GM12873 (cell line): ENCODE measurements at regions not wholly inside any gene's neighbourhood (a gene's known extent, or its start where the extent isn't known, plus 50 kb on each side); places are given as distances from the start of the nearest gene placed in this dataset.
A peak's percentile ranks its signal among the peaks of the same experiment; 100 is the strongest.

Experiments
- TF ChIP-seq, protein P1 (sequence below): IDR thresholded peaks from 2 replicates; pipeline ENCODE4 v1.5.1; 2012; ENCODE audit warnings: low read depth, mild to moderate bottlenecking, moderate library complexity, low read length, control low read depth; ENCODE audit not compliant: insufficient read depth; ENCODE audit errors: missing control alignments

DNA sequence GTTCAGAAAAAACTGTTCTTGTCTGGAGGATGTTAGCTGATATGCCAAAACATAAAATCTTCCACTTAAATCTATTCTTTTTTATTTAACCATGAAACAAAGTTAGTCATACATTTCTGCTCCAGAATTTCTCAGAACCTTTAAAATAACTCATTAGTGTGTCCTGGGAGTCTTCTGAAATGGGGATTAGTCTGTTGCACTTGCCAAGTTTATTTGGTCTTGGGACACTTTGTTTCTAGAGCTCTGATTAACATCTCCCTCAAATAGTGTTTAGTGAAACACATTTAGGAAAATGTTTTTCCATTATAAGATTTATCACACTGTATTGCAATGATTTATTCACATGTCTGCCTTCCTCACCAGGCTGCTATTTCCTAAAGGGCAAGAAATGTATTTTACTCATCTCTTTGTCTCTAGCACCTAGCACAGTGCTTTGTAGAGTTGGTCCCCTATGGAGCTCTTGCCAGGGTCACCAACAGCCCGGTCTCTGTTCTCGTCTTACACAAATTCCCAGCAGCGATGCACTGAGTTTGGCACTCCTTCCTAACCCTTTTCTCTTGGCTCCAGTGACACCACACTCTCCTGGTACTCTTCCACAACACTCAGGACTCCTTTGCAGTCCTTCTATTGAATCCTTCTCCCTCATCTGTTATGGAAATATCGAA lies 189.2 kb downstream of the CSNK2A3 start:
- TF ChIP-seq, protein P1, sequence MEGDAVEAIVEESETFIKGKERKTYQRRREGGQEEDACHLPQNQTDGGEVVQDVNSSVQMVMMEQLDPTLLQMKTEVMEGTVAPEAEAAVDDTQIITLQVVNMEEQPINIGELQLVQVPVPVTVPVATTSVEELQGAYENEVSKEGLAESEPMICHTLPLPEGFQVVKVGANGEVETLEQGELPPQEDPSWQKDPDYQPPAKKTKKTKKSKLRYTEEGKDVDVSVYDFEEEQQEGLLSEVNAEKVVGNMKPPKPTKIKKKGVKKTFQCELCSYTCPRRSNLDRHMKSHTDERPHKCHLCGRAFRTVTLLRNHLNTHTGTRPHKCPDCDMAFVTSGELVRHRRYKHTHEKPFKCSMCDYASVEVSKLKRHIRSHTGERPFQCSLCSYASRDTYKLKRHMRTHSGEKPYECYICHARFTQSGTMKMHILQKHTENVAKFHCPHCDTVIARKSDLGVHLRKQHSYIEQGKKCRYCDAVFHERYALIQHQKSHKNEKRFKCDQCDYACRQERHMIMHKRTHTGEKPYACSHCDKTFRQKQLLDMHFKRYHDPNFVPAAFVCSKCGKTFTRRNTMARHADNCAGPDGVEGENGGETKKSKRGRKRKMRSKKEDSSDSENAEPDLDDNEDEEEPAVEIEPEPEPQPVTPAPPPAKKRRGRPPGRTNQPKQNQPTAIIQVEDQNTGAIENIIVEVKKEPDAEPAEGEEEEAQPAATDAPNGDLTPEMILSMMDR: no peak

DNA sequence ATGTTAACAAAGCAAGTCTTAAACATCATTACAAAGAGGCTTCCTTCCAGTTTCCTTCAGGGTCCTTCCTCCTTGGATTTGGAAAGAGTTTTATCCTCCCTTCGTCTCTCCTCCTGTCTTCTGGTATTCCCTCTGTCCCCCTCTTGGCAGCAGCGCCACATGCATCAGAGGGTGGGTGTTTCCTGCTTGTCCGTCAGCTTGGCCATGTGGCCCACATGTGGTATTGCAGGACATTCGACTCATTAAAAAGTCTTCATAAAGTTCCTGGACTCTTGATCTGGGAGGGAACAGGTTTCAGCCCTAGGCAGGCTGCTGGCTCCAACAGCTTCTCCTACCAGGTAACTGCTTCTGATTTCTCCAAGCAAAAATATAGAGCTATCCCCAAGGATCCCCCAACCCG lies 189.8 kb downstream of the CSNK2A3 start:
- TF ChIP-seq, protein P1: peak; percentile 19

DNA sequence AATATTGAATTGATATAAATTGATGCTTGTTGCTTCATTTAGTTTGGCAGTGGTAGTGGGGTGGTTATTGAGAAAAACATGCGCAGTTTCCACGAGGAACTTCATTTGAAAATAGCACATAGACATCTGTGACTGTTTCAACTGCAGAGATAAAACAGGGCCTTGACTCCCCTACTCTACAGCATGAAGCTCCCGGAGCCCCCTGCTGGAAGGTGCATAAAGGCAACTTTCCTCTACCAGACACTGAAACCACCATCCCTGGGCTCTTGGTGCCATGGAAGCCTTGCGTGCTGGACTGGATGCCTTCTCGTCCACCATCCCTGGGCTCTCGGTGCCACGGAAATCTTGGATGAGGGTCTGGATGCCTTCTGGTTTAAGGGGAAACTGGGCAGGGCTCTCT lies 195.9 kb downstream of the CSNK2A3 start:
- TF ChIP-seq, protein P1: peak; percentile 70

DNA sequence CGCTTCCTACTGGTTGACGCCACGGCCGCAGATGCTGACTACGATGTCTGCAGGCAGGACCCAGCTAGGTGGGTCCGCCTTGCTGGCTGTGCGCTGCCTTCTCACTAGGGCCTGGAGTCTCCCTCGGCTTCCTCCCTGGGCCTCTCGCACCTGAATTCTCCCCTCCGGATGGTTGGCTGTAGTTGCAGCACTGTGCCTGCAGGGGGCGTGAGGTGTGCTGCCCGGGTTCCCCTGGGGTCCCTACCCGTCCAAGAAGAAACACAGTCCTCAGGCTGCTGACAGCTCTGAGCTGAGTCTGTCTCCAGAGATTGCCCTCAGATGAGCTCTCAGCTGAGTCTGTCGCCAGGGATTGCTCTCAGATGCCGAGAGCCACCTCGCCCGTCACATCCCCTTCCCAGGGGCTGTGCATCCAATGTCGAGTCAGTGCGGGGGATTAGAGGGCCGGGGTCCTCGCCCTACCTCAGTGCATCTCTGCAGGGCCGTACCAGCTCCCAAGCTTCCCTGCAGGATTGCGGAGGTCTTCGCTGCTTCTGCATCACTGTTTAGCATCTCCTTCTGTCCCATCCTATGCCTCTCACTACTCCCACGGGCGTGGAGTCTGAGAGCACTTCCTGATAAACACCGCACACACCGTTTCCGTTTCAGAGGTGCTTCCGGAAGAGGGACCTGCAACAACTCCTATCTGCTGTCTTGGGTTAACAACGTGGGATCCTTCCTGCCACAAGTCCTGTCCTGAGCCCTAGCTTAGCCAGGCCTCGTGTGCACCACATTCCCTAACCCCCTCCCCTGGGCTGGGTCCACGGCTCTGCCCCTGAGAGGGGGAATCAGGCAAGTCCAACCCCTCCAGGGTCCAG lies 196.9 kb downstream of the CSNK2A3 start:
- TF ChIP-seq, protein P1: peak; percentile 83

DNA sequence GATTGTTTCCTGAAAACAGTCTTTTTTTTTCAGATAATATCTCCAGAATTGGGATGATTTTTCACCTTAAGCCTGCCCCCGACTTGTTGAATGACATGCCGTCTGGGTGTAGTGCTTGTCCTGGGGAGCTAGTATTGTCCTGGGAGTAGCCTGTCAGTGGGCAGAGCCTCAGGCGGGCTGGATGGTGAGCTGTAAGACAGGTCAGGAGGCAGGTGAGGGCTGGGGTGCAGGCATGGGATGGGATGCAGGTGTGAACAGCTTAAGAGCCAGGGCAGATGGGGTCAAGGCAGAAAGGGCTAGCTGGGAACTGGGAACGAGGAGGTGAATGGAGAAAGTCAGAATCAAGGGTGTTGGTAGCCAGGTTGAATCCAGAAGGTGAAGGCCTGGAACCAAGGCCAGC lies 200.2 kb downstream of the CSNK2A3 start:
- TF ChIP-seq, protein P1: no peak

DNA sequence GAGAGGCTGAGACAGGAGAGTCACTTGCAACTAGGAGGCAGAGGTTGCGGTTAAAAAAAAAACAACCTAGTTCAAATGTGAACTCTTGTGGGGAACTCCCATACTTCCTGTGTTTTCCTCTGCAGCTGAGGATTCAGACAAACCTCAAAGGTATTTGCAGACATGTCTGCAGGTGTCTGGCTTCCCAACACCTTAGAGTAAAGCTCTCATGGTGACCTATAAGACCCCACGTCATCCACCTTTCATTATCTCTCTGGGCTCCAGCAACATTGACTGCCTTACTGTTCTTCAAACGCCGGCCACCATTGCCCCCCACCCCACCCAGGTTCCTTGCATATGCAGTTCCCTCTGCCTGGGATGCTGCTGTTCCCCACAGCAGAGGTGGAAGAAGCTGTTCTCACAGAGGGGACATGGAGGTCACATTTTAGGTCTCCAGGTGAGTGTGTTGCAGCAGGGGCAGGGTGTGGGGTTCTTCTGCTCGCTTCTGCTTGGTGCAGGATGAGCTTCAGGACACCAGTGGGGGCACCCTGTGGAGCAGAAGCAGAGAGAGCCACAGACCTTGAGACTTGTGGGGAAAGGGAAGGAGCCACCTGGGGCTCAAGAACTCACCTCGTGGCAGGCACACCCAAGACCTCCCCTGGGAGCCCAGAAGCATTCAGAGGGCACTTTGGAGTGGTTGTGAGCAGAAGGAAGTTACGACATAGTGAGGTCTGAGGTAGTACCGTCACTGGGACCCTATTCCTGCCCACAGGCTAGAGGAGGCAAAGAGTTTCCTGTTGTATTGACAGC lies 203.2 kb downstream of the CSNK2A3 start:
- TF ChIP-seq, protein P1: no peak

DNA sequence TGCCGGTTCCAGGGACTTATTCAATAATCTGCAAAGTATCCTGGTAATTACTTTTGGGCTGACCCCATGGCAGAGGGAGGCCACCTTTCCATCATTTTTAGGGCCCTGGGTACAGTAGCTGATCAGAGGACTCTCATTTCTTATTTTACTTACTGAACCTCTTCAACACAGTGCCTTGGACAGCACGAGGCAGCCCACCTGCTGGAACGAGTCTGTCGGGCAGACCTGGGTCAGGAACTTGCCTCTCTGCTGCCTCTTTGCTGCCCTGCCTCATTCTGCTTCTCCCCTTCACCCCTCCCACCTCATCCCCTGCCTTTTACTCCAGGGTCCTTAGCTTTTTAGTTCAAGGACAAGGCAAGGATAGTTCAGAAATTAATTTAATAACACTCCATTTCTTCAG lies 204.5 kb downstream of the CSNK2A3 start:
- TF ChIP-seq, protein P1: no peak
